ENCODE measurements at regions not wholly inside any gene's neighbourhood (a gene's known extent, or its start where the extent isn't known, plus 50 kb on each side); places are given as distances from the start of the nearest gene placed in this dataset.

GRCh38 chr12:131510431-131510830 is 200.5 kb upstream of the SFSWAP start:
- no peak for TF ChIP-seq CTCF (IDR thresholded peaks at IDR 0.05)
- TF ChIP-seq POLR2A (IDR thresholded peaks at IDR 0.05): no peak
